GM18502 (cell line): ENCODE measurements at regions not wholly inside any gene's neighbourhood (a gene's known extent, or its start where the extent isn't known, plus 50 kb on each side); places are given as distances from the start of the nearest gene placed in this dataset.
"Not testable (repeated sequence)": the region's sequence is repeated elsewhere in the genome, so short reads cannot be mapped to it uniquely, and the experiment has no call there.

Experiments
- ATAC-seq: cut with Tn5 transposase; IDR thresholded peaks from one replicate; pipeline ENCODE4 v1.9.1; 2021; ENCODE audit warnings: mild to moderate bottlenecking; ENCODE audit not compliant: unreplicated experiment, poor library complexity

GRCh38 chr6:84985490-84985889, 221.1 kb upstream of the TBX18 start:
- not testable (repeated sequence) for ATAC-seq

DNA sequence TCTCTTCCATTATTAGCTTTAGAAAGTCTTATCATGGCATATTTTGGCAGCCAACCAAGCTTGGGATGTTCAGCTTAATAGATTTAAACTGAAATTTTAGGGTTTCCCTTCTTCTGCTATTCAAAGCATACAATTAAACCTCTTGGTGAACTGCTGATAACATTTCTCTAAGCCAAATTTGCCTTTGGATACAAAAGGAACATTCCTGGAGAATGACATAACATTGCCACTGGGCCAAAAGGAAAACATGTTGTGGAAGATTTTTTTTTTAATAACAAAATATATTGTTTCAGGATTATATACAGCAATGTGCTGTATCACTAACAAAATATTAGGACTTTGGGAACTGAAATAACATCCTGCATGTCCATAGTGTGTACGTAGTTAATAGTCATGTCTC, 215.1 kb upstream of the TBX18 start:
- no peak for ATAC-seq

- no peak for ATAC-seq
Observed at GRCh38 chr6:84977363-84977705, 212.9 kb upstream of the TBX18 start.

DNA sequence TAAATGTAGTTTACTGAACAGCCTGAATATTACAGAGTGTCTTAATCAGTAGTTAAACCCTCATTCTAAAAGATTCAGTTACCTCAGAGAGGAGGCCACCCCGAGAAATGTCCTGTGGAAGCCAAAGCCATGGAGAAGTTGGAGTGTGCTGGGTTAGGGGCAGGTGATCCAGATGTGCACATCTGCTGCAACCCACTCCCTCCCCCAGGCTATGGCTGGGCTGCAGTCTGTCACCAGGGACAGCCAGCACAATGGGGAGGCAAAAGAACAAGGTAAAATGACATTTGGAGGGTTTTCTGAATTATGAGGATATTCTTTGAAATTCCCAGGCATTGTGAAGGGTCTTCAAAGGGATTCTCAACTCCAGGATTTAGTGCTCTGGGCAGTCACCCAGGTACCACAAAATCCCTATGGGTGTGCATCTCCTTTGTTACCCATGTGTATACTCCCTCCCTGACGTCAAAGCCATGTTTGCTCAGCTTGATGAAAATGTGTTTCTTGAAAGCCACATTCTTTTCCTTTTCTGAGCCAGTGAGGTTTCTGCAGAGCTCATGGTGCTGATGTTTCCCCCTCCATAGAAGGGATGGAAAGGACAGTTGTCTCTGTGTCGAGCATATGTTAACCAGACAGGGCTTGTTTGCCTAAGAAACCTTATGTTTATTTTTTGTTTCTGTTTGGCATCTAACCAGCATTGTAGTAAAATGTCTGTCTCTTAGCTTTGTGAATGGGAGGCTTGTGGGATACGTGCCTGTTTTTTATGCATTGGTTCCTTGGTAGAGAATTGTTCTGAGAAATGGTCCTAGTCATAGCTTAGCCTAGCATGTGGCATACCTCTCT, 212.3 kb upstream of the TBX18 start:
- no peak for ATAC-seq

GRCh38 chr6:84975316-84975715, 210.9 kb upstream of the TBX18 start:
- no peak for ATAC-seq

DNA sequence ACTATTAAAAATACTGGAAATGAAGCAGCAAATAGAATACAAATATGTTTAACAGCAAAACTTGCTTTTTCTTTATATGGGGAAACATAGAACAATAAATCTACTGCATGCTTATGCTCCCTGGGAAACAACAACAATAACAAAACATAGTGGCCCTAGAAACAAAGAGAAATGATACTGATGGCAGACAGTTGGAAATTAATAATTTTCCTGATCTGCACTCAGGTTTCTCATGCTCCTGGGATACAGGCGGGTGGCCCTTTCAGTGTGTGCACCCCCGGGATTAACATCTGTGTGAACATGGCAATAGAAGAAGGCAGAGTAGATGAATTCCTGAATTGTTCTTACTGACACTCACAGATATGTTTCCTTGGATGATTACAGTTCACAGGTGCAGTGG, 209.2 kb upstream of the TBX18 start:
- ATAC-seq: no peak

- no peak for ATAC-seq
Observed at GRCh38 chr6:84967965-84968364, 203.6 kb upstream of the TBX18 start.

DNA sequence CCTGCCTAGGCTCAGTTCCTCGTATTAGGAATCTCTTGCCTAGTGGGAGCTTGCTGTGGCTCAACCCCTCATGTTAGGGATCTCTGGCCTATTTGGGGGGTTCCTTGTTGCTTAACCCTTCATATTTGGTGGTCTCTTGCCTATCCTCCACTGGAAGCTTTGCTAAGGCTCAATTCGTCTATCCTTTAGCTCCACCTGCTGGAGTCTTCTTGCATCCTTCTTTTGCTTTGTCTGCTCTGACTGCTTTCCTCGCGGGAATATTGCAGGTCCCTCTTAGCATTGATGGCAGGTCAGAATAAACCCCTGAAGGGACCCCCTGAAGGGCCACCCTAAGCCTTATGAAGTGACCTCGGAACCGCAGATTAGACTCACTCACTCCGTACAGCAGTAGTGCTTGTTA, 203.0 kb upstream of the TBX18 start:
- no peak for ATAC-seq

GRCh38 chr6:84953111-84953755, 188.8 kb upstream of the TBX18 start:
- ATAC-seq: no peak

DNA sequence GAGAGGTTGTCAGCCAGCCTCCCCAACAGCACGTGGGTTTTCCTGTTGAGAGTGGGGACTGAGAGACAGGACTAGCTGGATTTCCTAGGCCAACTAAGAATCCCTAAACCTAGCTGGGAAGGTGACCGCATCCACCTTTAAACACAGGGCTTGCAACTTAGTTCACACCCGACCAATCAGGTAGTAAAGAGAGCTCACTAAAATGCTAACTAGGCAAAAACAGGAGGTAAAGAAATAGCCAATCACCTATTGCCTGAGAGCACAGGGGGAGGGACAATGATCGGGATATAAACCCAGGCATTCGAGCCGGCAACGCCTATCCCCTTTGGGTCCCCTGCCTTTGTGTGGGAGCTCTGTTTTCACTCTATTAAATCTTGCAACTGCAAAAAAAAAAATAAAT, 180.5 kb upstream of the TBX18 start:
- not testable (repeated sequence) for ATAC-seq

DNA sequence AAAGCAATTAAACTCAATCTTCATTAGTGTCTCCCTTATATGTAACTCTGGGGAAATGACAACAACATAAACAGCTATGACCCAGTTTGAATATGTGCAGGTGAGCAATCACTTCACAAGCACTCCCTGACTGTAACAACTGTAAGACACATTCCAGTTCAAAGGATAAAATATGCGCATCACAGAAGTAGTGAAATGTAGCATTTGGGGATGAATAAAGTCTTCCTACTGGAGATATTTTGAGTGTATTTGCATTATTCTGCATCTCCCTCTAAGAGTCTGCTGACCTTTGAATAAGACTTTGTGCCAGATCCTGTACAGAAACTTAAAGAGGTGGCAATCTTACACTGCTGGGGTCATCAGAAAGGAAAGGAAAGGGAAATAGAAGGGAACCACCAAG, 179.5 kb upstream of the TBX18 start:
- ATAC-seq: no peak

- not testable (repeated sequence) for ATAC-seq
Observed at GRCh38 chr6:84941609-84942008, 177.2 kb upstream of the TBX18 start.

DNA sequence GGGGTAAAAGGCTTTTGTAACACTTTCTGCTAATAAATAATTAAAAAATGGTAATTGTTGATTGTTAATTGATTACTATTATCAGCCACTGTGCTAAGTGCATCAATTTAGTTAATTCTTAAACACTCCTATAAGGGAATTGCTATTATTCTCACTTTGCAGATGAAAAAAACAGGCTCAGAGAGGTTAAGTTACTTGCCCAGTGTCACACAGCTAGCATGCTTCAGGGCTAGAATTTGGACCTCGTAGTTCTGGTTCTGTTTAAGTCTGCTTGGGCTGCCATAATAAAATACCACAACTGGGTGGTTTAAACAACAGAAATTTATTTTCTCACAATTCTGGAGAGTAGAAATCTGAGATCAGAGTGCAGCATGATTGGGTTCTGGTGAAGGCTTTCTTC, 164.8 kb upstream of the TBX18 start:
- no peak for ATAC-seq

DNA sequence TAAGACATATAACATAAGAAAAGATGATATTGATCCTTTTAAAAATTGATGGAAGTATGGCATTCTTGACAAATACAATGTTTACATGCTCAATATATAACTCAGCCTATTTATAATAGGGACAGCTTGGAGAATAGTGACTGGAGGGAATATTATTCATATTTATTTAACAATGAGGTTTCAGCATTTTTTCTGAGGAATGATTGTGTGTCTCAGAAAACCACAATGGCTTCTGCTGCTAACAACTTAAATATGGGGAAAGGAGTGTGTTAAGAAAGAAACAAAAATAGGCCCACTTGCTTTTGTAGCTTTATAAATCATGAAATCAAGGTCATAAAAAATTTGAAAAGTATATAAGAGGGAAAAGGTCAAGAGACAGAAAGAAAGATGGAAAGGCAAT, 163.2 kb upstream of the TBX18 start:
- ATAC-seq: no peak

- ATAC-seq: no peak
Observed at GRCh38 chr6:84926189-84927155, 162.1 kb upstream of the TBX18 start.

DNA sequence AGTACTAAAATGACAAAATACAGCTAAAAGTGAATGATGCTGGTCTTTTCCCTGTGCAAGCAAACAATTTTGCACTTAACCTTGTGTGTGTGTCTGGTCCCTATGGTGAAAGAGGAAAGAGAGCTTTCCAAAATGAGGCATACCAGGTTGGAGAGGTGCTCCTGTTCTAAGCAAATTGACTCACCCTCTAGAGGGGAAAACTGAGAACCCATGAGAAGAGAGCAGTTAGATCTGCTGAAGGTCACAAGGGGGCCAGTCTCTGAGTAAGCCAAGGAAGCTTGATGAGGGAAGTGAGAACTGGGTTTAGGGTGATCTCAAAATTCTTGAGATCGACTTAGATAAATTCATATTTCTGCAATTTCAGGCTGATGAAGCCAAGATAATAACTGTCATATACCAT, 157.5 kb upstream of the TBX18 start:
- ATAC-seq: no peak

DNA sequence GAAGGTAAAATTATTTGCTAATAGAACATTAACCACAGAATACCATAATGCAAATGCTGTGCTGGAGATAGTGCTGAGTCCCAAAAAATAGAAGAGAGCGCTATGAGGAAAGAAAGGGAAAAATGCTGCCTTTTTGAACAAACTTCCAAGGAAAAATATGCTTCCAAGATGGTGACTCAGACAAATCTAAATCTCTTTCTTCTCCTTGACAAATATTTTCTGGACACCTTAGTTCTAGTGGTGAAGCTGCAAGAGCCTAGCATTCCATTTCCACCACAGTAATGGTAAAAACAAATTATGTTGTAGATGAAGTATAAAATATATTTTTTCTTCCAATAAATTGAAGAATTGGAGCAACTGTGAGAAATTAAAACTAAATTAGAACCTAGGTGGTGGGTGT, 155.6 kb upstream of the TBX18 start:
- no peak for ATAC-seq

DNA sequence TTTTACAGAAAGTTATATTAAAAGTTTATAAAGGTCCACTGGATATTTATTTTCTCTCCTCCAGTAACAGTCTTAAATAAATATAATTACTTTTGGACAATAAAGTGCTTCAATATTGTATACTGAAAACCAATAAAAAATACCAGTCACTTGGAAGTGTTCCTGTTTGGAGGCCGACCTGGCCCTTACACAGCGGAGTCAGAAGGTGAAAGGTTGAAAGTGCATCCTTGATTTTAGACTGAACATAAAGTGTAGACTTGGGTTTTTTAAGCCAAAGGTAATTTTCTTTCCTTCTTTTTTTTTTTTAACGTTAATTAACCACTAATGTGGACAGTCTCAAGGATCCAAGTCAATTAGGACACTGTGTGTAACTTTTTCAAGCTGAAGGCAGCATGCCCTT, 152.3 kb upstream of the TBX18 start:
- ATAC-seq: no peak

GRCh38 chr6:84912472-84913322, 148.3 kb upstream of the TBX18 start:
- ATAC-seq: no peak
